ENCODE measurements at regions not wholly inside any gene's neighbourhood (a gene's known extent, or its start where the extent isn't known, plus 50 kb on each side); places are given as distances from the start of the nearest gene placed in this dataset.

DNA sequence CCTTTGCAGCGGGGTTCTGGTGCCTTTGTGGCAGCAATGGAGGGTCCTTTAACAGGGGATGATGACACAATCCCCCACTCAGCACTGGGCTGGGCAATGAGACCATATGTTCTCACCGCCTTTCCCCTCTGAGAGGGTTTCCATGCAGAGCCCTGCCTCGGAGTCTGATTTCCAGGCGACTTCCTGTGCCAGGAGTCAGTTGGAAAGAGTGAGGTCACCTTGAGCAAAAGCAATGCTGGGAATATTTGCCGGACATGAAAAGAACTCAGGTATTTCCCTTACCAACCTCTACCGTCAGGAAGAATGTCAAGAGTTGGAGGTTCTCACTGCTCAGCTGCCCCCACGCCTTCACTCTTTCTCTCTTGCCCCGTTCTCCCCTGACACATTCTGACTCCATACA lies 284.2 kb upstream of the IRX1 start:
- TF ChIP-seq, protein P1, sequence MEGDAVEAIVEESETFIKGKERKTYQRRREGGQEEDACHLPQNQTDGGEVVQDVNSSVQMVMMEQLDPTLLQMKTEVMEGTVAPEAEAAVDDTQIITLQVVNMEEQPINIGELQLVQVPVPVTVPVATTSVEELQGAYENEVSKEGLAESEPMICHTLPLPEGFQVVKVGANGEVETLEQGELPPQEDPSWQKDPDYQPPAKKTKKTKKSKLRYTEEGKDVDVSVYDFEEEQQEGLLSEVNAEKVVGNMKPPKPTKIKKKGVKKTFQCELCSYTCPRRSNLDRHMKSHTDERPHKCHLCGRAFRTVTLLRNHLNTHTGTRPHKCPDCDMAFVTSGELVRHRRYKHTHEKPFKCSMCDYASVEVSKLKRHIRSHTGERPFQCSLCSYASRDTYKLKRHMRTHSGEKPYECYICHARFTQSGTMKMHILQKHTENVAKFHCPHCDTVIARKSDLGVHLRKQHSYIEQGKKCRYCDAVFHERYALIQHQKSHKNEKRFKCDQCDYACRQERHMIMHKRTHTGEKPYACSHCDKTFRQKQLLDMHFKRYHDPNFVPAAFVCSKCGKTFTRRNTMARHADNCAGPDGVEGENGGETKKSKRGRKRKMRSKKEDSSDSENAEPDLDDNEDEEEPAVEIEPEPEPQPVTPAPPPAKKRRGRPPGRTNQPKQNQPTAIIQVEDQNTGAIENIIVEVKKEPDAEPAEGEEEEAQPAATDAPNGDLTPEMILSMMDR (IDR thresholded peaks at IDR 0.05; ENCODE audit: borderline replicate concordance, extremely low read depth, low read length, poor library complexity, severe bottlenecking), result no peak
- TF ChIP-seq EZH2 (IDR thresholded peaks at IDR 0.05; ENCODE audit: borderline replicate concordance, low read depth, low read length, severe bottlenecking), result no peak

Measured in DND-41 (cell line).